ENCODE measurements at regions not wholly inside any gene's neighbourhood (a gene's known extent, or its start where the extent isn't known, plus 50 kb on each side); places are given as distances from the start of the nearest gene placed in this dataset.
"Not testable (repeated sequence)": the region's sequence is repeated elsewhere in the genome, so short reads cannot be mapped to it uniquely, and the experiment has no call there.

GRCh38 chr14:105711044-105711620 lies 184.7 kb downstream of the TMEM121 start:
- DNase-seq: no peak

GRCh38 chr14:105711841-105712460 lies 185.6 kb downstream of the TMEM121 start:
- no peak for DNase-seq

GRCh38 chr14:105712670-105713069 lies 186.3 kb downstream of the TMEM121 start:
- not testable (repeated sequence) for DNase-seq

GRCh38 chr14:105713160-105713559 lies 186.8 kb downstream of the TMEM121 start:
- DNase-seq: not testable (repeated sequence)

- not testable (repeated sequence) for DNase-seq
These were observed 187.5 kb downstream of the TMEM121 start for GRCh38 chr14:105713836-105714235.

- not testable (repeated sequence) for DNase-seq
These were observed 192.4 kb downstream of the TMEM121 start for GRCh38 chr14:105718787-105719186.

GRCh38 chr14:105720106-105720505 lies 193.7 kb downstream of the TMEM121 start:
- not testable (repeated sequence) for DNase-seq

- not testable (repeated sequence) for DNase-seq
These were observed 194.6 kb downstream of the TMEM121 start for GRCh38 chr14:105720852-105721601.

GRCh38 chr14:105721602-105721970 lies 195.2 kb downstream of the TMEM121 start:
- not testable (repeated sequence) for DNase-seq

GRCh38 chr14:105721996-105722709 lies 195.8 kb downstream of the TMEM121 start:
- not testable (repeated sequence) for DNase-seq

- DNase-seq: not testable (repeated sequence)
These were observed 196.9 kb downstream of the TMEM121 start for GRCh38 chr14:105723271-105723670.

- not testable (repeated sequence) for DNase-seq
These were observed 197.4 kb downstream of the TMEM121 start for GRCh38 chr14:105723776-105724175.

- DNase-seq: not testable (repeated sequence)
These were observed 203.5 kb downstream of the TMEM121 start for GRCh38 chr14:105729825-105730368.

- DNase-seq: not testable (repeated sequence)
These were observed 204.3 kb downstream of the TMEM121 start for GRCh38 chr14:105730731-105731130.

- not testable (repeated sequence) for DNase-seq
These were observed 205.0 kb downstream of the TMEM121 start for GRCh38 chr14:105731221-105731985.

- DNase-seq: no peak
These were observed 207.0 kb downstream of the TMEM121 start for GRCh38 chr14:105733081-105734065.

- DNase-seq: not testable (repeated sequence)
These were observed 207.9 kb downstream of the TMEM121 start for GRCh38 chr14:105734241-105734640.

GRCh38 chr14:105736331-105736730 lies 209.9 kb downstream of the TMEM121 start:
- DNase-seq: not testable (repeated sequence)

GRCh38 chr14:105737504-105738246 lies 211.3 kb downstream of the TMEM121 start:
- no peak for DNase-seq

GRCh38 chr14:105738638-105739037 lies 212.3 kb downstream of the TMEM121 start:
- no peak for DNase-seq
